ENCODE measurements at regions not wholly inside any gene's neighbourhood (a gene's known extent, or its start where the extent isn't known, plus 50 kb on each side); places are given as distances from the start of the nearest gene placed in this dataset.

DNA sequence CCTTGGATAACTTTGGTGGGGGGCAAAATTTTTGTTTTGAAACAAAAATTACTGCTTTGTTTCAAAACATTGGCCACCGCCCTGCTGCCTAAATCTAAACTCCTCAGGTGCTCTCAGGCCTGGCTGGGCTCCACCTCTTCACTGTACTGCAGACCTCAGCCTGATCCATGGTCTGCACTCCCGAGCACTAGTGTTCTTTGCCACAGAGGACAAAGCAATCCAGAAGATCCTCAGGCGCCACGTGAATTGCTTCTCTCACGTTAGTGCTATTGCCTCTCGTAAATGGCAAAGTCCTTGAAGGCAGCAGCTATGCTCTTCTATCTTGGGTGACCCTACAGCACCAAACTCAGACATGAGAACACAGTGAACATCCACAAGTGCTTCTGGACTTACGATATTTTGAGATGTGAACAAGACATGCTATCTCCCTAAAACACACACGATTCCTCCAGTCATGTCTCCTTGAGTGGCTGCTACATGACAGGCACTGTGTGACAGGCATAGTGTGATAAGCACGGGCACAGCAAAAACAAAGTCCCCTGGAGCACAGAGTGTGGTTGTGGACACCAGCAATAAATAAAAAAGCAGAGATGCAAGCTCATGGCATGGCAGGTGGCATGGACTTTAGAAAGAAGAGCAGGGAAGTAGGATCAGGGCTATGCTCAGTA is 582.1 kb upstream of the DPP6 start:
- no peak for DNase-seq

DNA sequence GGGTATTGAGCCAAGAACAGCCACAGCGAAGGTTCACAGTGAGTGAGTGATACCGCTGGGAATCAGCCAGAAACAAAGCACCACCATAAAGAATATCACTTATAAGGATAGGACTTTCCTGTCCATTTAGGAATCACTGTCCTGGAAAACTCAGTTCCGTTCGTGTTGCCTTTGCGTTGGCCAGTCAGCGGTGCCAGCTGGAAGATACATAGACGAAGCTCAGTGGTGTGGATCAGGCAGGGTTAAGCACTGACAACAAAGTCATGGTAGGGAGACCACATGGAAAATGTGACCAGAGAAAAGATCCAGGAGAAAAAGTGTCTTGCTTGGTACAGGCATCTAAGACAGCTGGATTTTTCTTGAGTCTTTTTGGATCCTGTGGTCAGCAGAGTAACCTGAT is 579.7 kb upstream of the DPP6 start:
- DNase-seq: no peak

GRCh38 chr7:153473185-153473584 is 579.0 kb upstream of the DPP6 start:
- DNase-seq: no peak

DNA sequence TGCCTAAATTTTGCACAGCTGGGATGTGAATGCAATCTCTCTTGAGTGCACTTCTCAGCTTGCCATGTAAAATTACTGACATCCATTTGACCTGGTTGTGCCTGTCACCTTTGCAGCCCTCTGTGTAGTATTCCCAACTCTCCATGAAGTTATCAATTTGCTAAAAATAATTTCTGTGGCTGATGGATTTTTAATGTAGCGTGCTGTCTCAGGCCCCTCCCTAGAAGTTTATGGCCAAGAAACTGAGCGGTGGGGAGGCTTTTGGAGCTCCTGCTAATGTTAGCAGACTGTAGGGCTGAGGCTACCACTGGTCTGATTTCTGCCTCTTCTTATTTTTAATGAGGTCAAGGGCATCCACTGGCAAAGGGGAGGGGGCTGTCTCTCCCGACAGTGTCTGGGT is 577.0 kb upstream of the DPP6 start:
- DNase-seq: no peak

GRCh38 chr7:153476166-153476565 is 576.0 kb upstream of the DPP6 start:
- DNase-seq: no peak

- no peak for DNase-seq
These were observed 555.9 kb upstream of the DPP6 start for GRCh38 chr7:153496257-153496656.

GRCh38 chr7:153503093-153503492 is 549.1 kb upstream of the DPP6 start:
- no peak for DNase-seq

GRCh38 chr7:153504288-153505075 is 547.7 kb upstream of the DPP6 start:
- no peak for DNase-seq

GRCh38 chr7:153507885-153508284 is 544.3 kb upstream of the DPP6 start:
- no peak for DNase-seq

DNA sequence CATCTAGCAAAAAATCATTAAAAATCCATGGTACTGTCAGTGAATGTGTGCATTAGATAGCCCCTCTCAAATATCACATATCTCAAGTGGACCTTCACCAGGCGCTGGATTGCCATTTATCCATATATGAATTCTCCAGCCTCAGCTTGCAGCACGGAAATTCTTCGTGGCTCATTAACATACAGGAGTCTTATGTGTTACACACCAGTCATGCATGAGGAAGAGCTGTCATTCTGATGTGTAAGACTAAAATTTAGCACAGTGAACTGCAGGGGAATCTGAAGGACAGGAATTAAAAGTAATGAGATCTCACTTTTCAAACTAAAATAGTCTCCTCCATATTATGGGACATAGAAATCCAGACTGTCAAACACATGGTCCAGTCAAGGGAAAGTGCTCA is 542.4 kb upstream of the DPP6 start:
- DNase-seq: no peak

GRCh38 chr7:153510674-153511073 is 541.5 kb upstream of the DPP6 start:
- DNase-seq: no peak

DNA sequence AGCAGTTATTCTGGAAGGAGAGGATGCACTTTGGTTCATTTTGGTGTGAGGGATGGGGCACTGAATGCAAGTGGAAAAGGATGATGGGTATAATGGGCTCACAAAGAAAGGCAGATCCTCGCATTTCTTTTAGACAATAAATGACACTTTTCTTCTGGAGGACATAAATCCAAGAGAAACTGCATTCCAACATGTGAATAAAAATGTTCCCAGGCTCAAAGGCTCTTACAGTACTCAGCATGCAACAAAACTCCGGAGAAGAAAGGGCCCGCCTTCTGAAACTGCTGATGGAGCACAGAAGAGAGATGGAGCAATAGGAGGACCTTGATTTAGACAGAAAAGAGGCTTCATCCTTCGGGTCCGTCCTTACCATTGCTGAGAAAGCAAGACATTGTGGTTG is 538.2 kb upstream of the DPP6 start:
- no peak for DNase-seq

DNA sequence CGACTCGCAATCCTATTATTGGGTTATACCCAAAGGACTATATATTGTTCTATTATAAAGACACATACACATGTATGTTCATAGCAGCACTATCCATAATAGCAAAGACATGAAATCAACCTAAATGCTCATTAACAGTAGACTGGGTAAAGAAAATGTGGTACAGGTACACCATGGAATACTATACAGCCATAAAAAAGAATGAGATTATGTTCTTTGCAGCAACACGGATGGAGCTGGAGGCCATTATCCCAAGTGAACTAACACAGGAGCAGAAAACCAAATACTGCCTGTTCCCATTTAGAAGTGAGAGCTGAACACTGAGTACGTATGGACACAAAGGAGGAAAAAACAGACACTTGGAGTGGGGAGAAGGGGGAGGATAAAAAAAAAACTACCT is 536.8 kb upstream of the DPP6 start:
- DNase-seq: no peak

GRCh38 chr7:153518201-153518984 is 533.8 kb upstream of the DPP6 start:
- DNase-seq: no peak

GRCh38 chr7:153521370-153521769 is 530.8 kb upstream of the DPP6 start:
- DNase-seq: no peak

GRCh38 chr7:153522261-153522660 is 529.9 kb upstream of the DPP6 start:
- DNase-seq: no peak

DNA sequence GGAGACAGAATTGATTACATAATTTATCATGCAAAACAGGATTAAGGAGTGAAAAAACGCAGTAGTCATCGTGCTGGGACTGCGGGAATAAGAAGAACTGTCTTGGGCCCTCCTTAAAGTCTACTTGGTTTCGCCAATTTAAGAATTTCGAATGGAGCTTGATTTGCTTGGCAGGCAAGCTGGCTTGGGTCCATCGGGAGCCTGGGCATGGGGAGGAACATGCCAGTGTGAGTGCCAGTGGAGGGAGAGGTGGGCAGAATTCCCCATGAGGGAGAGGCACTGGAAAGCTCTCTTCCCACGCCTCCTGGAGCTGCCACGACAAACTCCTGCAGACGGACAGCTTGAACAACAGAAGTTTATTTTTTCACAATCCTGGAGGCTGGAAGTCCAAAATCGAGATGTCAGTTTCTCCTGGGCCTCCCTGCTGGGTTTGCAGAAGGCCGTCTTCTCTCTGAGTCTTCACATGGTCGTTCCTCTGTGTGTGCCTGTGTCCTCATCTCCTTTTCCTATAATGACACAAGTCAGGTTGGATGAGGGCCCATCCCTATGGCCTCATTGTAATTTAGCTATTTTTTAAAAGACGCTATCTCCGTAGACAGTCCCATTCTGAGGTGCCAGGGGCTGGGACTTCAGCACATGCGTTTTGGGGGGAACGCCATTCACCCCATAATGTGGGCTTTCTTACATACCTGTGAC is 528.7 kb upstream of the DPP6 start:
- DNase-seq: no peak

DNA sequence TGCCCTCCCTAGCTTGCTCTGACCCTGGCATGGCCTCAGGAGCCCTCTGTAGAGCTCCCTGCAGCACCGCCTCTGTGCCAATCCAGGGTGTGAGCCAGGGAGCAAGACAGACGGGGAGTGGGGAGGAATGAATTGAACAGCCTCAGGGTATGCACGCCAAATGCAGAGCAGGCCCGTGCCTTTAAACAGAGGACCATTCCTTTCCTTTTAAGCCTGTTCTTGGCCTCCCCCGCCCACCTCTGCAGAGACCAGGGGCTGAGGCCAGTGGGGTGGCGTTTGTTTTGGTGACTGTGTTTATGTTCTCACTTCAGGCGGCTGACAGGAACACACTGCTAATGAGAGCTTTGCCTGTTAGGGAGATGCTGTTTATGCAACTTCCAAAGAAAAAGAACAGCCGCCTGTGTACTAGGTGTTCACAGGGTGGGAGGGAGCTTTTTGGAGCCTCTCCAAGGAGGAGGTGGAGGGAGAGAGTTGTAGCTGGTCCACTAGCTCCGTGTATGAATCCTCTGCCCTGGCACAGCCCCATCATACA is 528.1 kb upstream of the DPP6 start:
- no peak for DNase-seq

DNA sequence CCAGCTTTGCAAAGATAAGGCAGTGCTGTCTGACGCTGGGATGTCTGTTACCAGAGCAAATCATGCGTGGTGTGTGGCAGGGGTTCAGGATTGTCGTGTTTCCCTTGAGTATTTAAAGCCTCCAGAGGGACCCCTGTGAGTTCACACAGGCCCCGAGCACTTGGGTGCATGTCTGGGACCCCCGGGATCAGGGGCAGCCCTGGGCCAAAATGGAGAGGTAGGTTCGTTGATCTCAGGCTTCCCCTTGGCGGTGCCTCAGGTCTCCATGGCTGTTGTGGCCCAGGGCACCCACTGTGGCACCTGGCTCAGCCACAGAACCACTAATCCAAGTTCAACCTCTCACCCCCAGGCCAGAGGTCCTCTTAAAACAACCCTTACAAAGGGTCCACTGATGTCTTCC is 523.1 kb upstream of the DPP6 start:
- no peak for DNase-seq

DNA sequence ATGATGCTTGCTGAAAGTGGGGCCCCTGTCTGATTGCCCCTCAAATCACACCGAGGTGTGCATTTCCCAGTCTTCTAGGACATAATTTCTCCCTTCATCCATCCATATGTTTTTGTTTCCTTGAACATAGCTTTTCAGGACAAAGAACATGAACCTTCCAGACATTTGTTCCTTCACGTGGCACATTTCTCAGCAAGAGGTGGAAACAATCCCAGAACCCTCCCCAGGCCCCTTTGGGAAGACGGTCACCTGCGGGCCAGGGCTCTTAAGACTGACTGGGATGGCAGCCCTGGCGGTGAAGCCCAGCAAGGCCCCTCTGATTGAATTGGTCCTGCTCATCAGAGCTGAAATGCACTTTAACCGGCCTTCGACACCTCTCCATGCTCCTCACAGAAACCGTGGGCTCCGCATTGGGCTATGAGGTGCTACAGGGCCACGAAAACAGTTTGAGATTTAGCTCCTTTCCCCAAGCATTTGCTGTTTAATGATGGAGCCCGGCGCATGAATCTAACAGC is 522.5 kb upstream of the DPP6 start:
- DNase-seq: no peak

- DNase-seq: no peak
These were observed 521.8 kb upstream of the DPP6 start for GRCh38 chr7:153530441-153530840.

GRCh38 chr7:153532326-153532725 is 519.9 kb upstream of the DPP6 start:
- DNase-seq: no peak

DNA sequence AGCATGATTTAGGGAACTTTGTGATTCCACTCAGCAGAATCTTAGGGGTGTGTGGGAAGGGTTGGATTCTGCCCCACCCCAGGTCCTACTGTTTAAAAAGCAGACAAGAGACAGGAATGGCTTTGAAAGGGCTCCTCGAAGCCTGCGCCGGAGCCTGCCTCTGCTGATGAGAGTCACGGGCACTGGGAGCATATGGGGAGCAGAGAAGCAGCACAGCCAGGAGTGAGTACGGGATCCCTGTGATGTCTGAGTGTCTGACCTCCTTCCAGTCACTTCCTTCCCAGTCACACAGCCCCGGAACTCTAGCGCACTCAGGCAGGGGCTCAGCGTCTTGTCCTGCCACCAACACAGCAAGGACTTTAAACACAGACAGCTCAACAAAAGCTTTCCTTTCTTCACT is 514.9 kb upstream of the DPP6 start:
- no peak for DNase-seq
